Natural killer cell (primary cell): ENCODE measurements at regions not wholly inside any gene's neighbourhood (a gene's known extent, or its start where the extent isn't known, plus 50 kb on each side); places are given as distances from the start of the nearest gene placed in this dataset.

Experiments used
- ATAC-seq, 3 donors: fragments of 150-1000 bp in 2 of 3; fragments of 200-7000 bp in 1 of 3; cut with Tn5 transposase; 1 replicate in 1 of 3; 2 replicates in 2 of 3; pipeline ENCODE4 v1.10.0; 2021; ENCODE audit warnings: mild to moderate bottlenecking in 2 of 3, moderate library complexity in 2 of 3
- DNase-seq, 2 donors: peaks; one replicate each; pipeline versions ENCODE4 v3.0.0 to v3.0.0-alpha.2; 2013 to 2021; ENCODE audit warnings: mixed read lengths in 1 of 2
- H3K27ac ChIP-seq: one replicate; pipeline ENCODE4 v1.5.1; 2013; ENCODE audit warnings: mild to moderate bottlenecking, low read length
- H3K27me3 ChIP-seq: one replicate; pipeline ENCODE4 v1.6.1; 2013; ENCODE audit warnings: low read length; ENCODE audit not compliant: control insufficient read depth, insufficient read depth
- H3K36me3 ChIP-seq: one replicate; pipeline ENCODE4 v1.6.1; 2013; ENCODE audit warnings: low read length; ENCODE audit not compliant: control insufficient read depth, insufficient read depth
- H3K4me1 ChIP-seq: one replicate; pipeline ENCODE4 v1.6.1; 2013; ENCODE audit warnings: low read length; ENCODE audit not compliant: control insufficient read depth, insufficient read depth
- H3K4me3 ChIP-seq: one replicate; pipeline ENCODE4 v1.5.1; 2013; ENCODE audit warnings: low read length
- H3K9me3 ChIP-seq: one replicate; pipeline ENCODE4 v1.6.1; 2013; ENCODE audit warnings: low read length; ENCODE audit not compliant: control insufficient read depth, insufficient read depth
- H3K27ac Mint-ChIP-seq, 2 donors: one replicate each; pipeline ENCODE4 v1.8.0; 2022; ENCODE audit warnings: mild to moderate bottlenecking in 2 of 2, mixed read lengths in 2 of 2, moderate library complexity in 1 of 2
- H3K27me3 Mint-ChIP-seq, 2 donors: one replicate each; pipeline ENCODE4 v1.8.0; 2022; ENCODE audit warnings: low read depth in 2 of 2, mixed read lengths in 2 of 2
- H3K36me3 Mint-ChIP-seq: one replicate; pipeline ENCODE4 v1.8.0; 2022; ENCODE audit warnings: mixed read lengths
- H3K4me1 Mint-ChIP-seq, 2 donors: one replicate each; pipeline ENCODE4 v1.8.0; 2022; ENCODE audit warnings: mixed read lengths in 2 of 2
- H3K4me3 Mint-ChIP-seq: one replicate; pipeline ENCODE4 v1.8.0; 2022; ENCODE audit warnings: mild to moderate bottlenecking, moderate library complexity, mixed read lengths
- H3K9me3 Mint-ChIP-seq, 2 donors: one replicate each; pipeline ENCODE4 v1.8.0; 2022; ENCODE audit warnings: mixed read lengths in 2 of 2
- CTCF ChIP-seq: fragments of 200-600 bp; IDR thresholded peaks from one replicate; pipeline ENCODE4 v1.8.0; 2022; ENCODE audit warnings: antibody characterized with exemption
- WGBS: methylation state at CpG from one replicate; pipeline ENCODE4 v1.1.7; 2013; ENCODE audit warnings: missing lambda C conversion rate; ENCODE audit not compliant: insufficient coverage; 5-methylcytosine and 5-hydroxymethylcytosine counted together
- intact Hi-C: fragments of 100-400 bp; cut with micrococcal nuclease; formaldehyde crosslinking; loops from one replicate; pipeline ENCODE4 v1.14.2; 2022

DNA sequence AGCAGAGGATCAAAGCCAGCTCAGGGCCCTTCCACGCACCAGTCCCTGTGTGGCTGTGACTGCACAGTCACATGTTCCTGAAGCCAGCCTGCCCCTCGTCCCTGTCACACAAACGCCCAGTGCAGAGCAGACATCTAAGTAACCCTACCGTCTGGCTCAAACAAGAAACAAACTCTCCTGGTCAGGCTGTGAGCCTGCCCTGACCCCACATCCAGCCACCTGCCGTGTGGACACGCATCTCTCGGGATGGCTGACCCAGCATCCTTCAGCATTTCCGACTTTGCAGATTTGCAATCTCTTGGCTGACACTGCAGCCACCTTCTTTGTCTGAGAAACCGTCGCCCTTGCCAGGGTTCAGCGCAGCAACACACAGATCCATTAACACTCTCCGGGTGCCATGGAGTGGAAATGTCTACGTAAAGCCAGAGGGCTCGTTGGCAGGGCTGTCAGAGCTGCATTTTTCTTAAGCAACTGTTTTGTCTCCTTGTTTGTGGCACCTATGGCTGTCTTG, 82.3 kb upstream of the ASAP2 start:
- TF ChIP-seq CTCF = no peak
- Histone ChIP-seq H3K4me1 (no peaks in the 10 kb centered on the region), H3K27me3 (no peaks in the 10 kb centered on the region), H3K4me3 (no peak overlapping the region), H3K36me3 (no peaks in the 10 kb centered on the region), H3K27ac (no peak overlapping the region), H3K9me3 (no peaks in the 10 kb centered on the region)
- H3K9me3 Mint-ChIP-seq = no peaks in the 10 kb centered on the region
- DNase-seq = no peak
- no peaks in the 10 kb centered on the region for H3K4me1 Mint-ChIP-seq
- intact Hi-C loops = no loop called here
- ATAC-seq = peak in 1 of 3 donors; percentile 28
- H3K36me3 Mint-ChIP-seq = no peaks in the 10 kb centered on the region
- no peak overlapping the region for H3K27ac Mint-ChIP-seq
- 84% methylated on average over 14 of the region's 14 CpGs for WGBS
- no peak overlapping the region for H3K4me3 Mint-ChIP-seq
- H3K27me3 Mint-ChIP-seq = peaks cover 2 to 4% of the 10 kb centered on the region in 2 donors

- DNase-seq = no peak
- Histone ChIP-seq H3K9me3 (no peaks in the 10 kb centered on the region), H3K36me3 (no peaks in the 10 kb centered on the region), H3K4me3 (no peak overlapping the region), H3K27ac (no peak overlapping the region), H3K4me1 (no peaks in the 10 kb centered on the region), H3K27me3 (no peaks in the 10 kb centered on the region)
- WGBS = 74% methylated on average over 5 of the region's 5 CpGs
- no peak for TF ChIP-seq CTCF
- peaks cover 3 to 9% of the 10 kb centered on the region in 2 donors for H3K27me3 Mint-ChIP-seq
- H3K4me3 Mint-ChIP-seq = no peak overlapping the region
- intact Hi-C loops = no loop called here
- H3K36me3 Mint-ChIP-seq = no peaks in the 10 kb centered on the region
- no peak overlapping the region for H3K27ac Mint-ChIP-seq
- ATAC-seq = no peak
- H3K9me3 Mint-ChIP-seq = no peaks in the 10 kb centered on the region
- H3K4me1 Mint-ChIP-seq = no peaks in the 10 kb centered on the region
Measured at GRCh38 chr2:9123069-9123468, 83.5 kb upstream of the ASAP2 start.

DNA sequence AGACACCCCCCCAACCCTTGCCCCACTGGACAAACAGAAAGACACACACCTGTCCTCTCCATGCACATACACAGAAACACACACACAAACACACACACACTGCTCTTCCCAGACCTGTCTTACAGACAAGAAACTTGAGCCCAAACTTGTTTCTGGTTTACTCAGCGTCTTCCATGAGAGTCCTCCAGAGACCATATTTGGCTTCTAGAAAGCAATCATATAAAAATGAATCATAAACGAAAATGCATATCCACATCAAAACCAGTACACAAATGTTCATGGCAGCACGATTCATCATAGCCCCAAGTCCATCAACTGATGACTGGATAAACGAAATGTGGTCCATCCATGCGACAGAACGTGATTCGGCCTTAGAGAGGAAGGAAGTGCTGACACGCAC, 84.2 kb upstream of the ASAP2 start:
- no peaks in the 10 kb centered on the region for H3K27me3 ChIP-seq
- H3K36me3 Mint-ChIP-seq = no peaks in the 10 kb centered on the region
- 87% methylated on average over 8 of the region's 8 CpGs for WGBS
- H3K4me3 ChIP-seq = no peak overlapping the region
- no peak overlapping the region for H3K27ac Mint-ChIP-seq
- TF ChIP-seq CTCF = no peak
- no peak for DNase-seq
- H3K9me3 ChIP-seq = no peaks in the 10 kb centered on the region
- H3K36me3 ChIP-seq = no peaks in the 10 kb centered on the region
- no peak overlapping the region for H3K27ac ChIP-seq
- ATAC-seq = no peak
- H3K4me1 ChIP-seq = no peaks in the 10 kb centered on the region
- H3K4me1 Mint-ChIP-seq = no peaks in the 10 kb centered on the region
- peaks cover 3 to 9% of the 10 kb centered on the region in 2 donors for H3K27me3 Mint-ChIP-seq
- intact Hi-C loops = no loop called here
- no peaks in the 10 kb centered on the region for H3K9me3 Mint-ChIP-seq
- H3K4me3 Mint-ChIP-seq = no peak overlapping the region

GRCh38 chr2:9118383-9118960, 88.1 kb upstream of the ASAP2 start:
- intact Hi-C loops = no loop called here
- no peak overlapping the region for H3K4me3 Mint-ChIP-seq

More at GRCh38 chr2:9118383-9118960, 88.1 kb upstream of the ASAP2 start:
- peaks cover 3 to 9% of the 10 kb centered on the region in 2 donors for H3K27me3 Mint-ChIP-seq
- Histone ChIP-seq H3K36me3 (no peaks in the 10 kb centered on the region), H3K4me3 (no peak overlapping the region), H3K9me3 (no peaks in the 10 kb centered on the region), H3K27me3 (no peaks in the 10 kb centered on the region), H3K27ac (no peak overlapping the region), H3K4me1 (no peaks in the 10 kb centered on the region)
- H3K4me1 Mint-ChIP-seq = no peaks in the 10 kb centered on the region
- 76% methylated on average over 7 of the region's 11 CpGs for WGBS
- ATAC-seq (no peak), DNase-seq (no peak)
- no peak for TF ChIP-seq CTCF
- no peaks in the 10 kb centered on the region for H3K9me3 Mint-ChIP-seq
- no peak overlapping the region for H3K27ac Mint-ChIP-seq
- no peaks in the 10 kb centered on the region for H3K36me3 Mint-ChIP-seq
